Stomach (tissue), 4 donors: ENCODE measurements at regions not wholly inside any gene's neighbourhood (a gene's known extent, or its start where the extent isn't known, plus 50 kb on each side); places are given as distances from the start of the nearest gene placed in this dataset.

ENCODE experiments used
- POLR2A ChIP-seq, 4 donors: fragments of 450-650 bp; IDR thresholded peaks; one replicate each; pipeline ENCODE4 v1.6.1; 2016; ENCODE audit warnings: antibody characterized with exemption in 4 of 4, control low read depth in 2 of 4, mild to moderate bottlenecking in 1 of 4, moderate library complexity in 1 of 4
- POLR2AphosphoS5 ChIP-seq, 3 donors: sonication (generic); formaldehyde crosslinking; IDR thresholded peaks; one replicate each; pipeline ENCODE4 v1.6.1; 2016; ENCODE audit warnings: antibody characterized with exemption in 3 of 3
- TF ChIP-seq, protein P1 (sequence below), 7 experiments: fragments of 450-650 bp in 4 of 7; fragments of 200-600 bp in 3 of 7; sonication (generic) in 3 of 7; IDR thresholded peaks; one replicate each; pipeline ENCODE4 v1.5.1; 2016 to 2019; ENCODE audit warnings: antibody characterized with exemption in 7 of 7, control low read depth in 2 of 7, mild to moderate bottlenecking in 1 of 7

DNA sequence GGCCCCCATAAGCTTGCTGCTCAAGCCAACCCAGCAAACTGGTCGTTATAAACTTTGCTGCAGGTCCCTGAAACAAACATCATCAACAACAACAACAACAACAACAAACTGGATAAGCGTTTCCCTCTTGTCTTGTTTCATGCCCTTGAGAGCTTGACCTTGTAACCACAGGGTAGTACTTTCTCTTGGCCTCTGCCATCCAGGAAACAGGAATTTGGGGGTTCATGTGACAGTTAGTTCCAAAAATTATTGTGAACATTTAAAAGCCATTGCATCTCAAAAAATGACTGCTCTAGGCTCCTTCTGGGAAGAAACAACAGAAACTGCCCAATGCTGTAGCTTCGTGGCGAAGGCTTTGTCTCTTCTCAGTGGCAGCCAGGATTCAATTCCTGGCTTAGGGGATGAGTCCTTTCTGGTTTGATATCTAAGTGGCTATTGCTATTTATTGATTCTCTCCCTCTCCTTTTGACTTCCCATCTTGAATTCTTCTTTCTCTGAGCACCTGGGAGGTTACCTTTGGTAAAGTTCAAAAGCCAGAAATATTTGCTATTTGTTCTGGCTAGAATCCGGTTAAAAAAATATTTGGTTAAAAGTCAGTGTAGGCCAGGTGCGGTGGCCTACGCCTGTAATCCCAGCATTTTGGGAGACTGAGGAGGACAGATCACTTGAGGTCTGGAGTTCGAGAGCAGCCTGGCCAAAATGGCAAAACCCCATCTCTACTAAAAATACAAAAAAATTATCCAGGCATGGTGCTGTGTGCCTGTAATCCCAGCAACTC, 52.0 kb upstream of the CPM start:
- no peak for TF ChIP-seq POLR2AphosphoS5 (IDR thresholded peaks at IDR 0.05)
- no peak for TF ChIP-seq POLR2A (IDR thresholded peaks at IDR 0.05)
- TF ChIP-seq, protein P1, sequence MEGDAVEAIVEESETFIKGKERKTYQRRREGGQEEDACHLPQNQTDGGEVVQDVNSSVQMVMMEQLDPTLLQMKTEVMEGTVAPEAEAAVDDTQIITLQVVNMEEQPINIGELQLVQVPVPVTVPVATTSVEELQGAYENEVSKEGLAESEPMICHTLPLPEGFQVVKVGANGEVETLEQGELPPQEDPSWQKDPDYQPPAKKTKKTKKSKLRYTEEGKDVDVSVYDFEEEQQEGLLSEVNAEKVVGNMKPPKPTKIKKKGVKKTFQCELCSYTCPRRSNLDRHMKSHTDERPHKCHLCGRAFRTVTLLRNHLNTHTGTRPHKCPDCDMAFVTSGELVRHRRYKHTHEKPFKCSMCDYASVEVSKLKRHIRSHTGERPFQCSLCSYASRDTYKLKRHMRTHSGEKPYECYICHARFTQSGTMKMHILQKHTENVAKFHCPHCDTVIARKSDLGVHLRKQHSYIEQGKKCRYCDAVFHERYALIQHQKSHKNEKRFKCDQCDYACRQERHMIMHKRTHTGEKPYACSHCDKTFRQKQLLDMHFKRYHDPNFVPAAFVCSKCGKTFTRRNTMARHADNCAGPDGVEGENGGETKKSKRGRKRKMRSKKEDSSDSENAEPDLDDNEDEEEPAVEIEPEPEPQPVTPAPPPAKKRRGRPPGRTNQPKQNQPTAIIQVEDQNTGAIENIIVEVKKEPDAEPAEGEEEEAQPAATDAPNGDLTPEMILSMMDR (IDR thresholded peaks at IDR 0.05): no peak
